ENCODE measurements at regions not wholly inside any gene's neighbourhood (a gene's known extent, or its start where the extent isn't known, plus 50 kb on each side); places are given as distances from the start of the nearest gene placed in this dataset.

- DNase-seq (ENCODE audit: low read depth) = no peak
Observed at GRCh38 chr17:55580596-55581133, 69.4 kb upstream of the SMIM36 start.

GRCh38 chr17:55577687-55578086 lies 66.4 kb upstream of the SMIM36 start:
- DNase-seq (ENCODE audit: low read depth) = no peak
- no peak overlapping the region for H3K4me3 ChIP-seq (ENCODE audit: low read depth, low read length)
- no peak for TF ChIP-seq CTCF (IDR thresholded peaks at IDR 0.05; ENCODE audit: control insufficient read depth, extremely low read depth, insufficient read depth)

More at GRCh38 chr17:55580596-55581133, 69.4 kb upstream of the SMIM36 start:
- TF ChIP-seq CTCF (IDR thresholded peaks at IDR 0.05; ENCODE audit: control insufficient read depth, extremely low read depth, insufficient read depth) = no peak
- H3K4me3 ChIP-seq (ENCODE audit: low read depth, low read length) = no peak overlapping the region

GRCh38 chr17:55576996-55577586 lies 65.8 kb upstream of the SMIM36 start:
- no peak for TF ChIP-seq CTCF (IDR thresholded peaks at IDR 0.05; ENCODE audit: control insufficient read depth, extremely low read depth, insufficient read depth)
- H3K4me3 ChIP-seq (ENCODE audit: low read depth, low read length) = no peak overlapping the region
- DNase-seq (ENCODE audit: low read depth) = no peak

- DNase-seq (ENCODE audit: low read depth) = no peak
- no peak overlapping the region for H3K4me3 ChIP-seq (ENCODE audit: low read depth, low read length)
- TF ChIP-seq CTCF (IDR thresholded peaks at IDR 0.05; ENCODE audit: control insufficient read depth, extremely low read depth, insufficient read depth) = no peak
Observed at GRCh38 chr17:55576237-55576995, 65.2 kb upstream of the SMIM36 start.

GRCh38 chr17:55575058-55575636 lies 63.9 kb upstream of the SMIM36 start:
- DNase-seq (ENCODE audit: low read depth) = no peak
- no peak for TF ChIP-seq CTCF (IDR thresholded peaks at IDR 0.05; ENCODE audit: control insufficient read depth, extremely low read depth, insufficient read depth)
- H3K4me3 ChIP-seq (ENCODE audit: low read depth, low read length) = no peak overlapping the region

GRCh38 chr17:55572599-55572998 lies 61.3 kb upstream of the SMIM36 start:
- H3K4me3 ChIP-seq (ENCODE audit: low read depth, low read length) = no peak overlapping the region
- no peak for TF ChIP-seq CTCF (IDR thresholded peaks at IDR 0.05; ENCODE audit: control insufficient read depth, extremely low read depth, insufficient read depth)

More at GRCh38 chr17:55572599-55572998, 61.3 kb upstream of the SMIM36 start:
- DNase-seq (ENCODE audit: low read depth) = no peak
